ENCODE measurements at regions not wholly inside any gene's neighbourhood (a gene's known extent, or its start where the extent isn't known, plus 50 kb on each side); places are given as distances from the start of the nearest gene placed in this dataset.

DNA sequence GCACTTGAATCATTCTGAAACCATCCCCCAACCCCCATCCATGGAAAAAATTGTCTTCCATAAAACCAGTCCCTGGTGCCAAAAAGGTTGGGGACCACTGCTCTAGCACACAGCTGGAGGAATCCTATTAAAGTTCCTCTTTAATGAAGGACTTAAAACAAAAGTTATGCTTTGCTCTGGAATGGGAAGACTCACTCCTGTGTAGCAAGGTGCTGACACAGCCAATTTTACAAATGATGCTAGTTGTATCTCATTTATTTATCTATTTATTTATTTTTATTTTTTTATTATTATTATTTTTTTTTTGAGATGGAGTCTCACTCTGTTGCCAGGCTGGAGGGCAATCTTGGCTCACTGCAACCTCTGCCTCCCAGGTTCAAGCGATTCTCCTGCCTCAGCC lies 58.9 kb upstream of the NDUFV2 start:
- H3K9me1 ChIP-seq (ENCODE audit: control insufficient read depth, insufficient read depth, low read length): no peaks in the 10 kb centered on the region
- H3K79me2 ChIP-seq (ENCODE audit: control insufficient read depth, insufficient read depth, low read length): no peaks in the 10 kb centered on the region
- TF ChIP-seq MAFG (tag; conservative IDR thresholded peaks at IDR 0.05) (peak; percentile 53), PRPF4 (IDR thresholded peaks at IDR 0.05; ENCODE audit: insufficient read depth, low read depth, low read length, poor library complexity, severe bottlenecking) (no peak), ZNF143 (CRISPR knock-in tag; IDR thresholded peaks at IDR 0.05) (no peak), PTBP1 (IDR thresholded peaks at IDR 0.05; ENCODE audit: low read depth, low read length) (no peak), C11orf30 (IDR thresholded peaks at IDR 0.05; ENCODE audit: low read depth) (peak; percentile 62), ZFX (CRISPR knock-in tag; IDR thresholded peaks at IDR 0.05) (0 out of 2 replicates have a peak, but pooled peaks have one; percentile 13), TAF9B (IDR thresholded peaks at IDR 0.05; ENCODE audit: partially characterized antibody) (no peak), HSF4 (CRISPR knock-in tag; IDR thresholded peaks at IDR 0.05; ENCODE audit: borderline replicate concordance) (no peak), ATF7 (IDR thresholded peaks at IDR 0.05) (no peak), MAFK (IDR thresholded peaks at IDR 0.05; ENCODE audit: low read length) (peak; percentile 42; the same call in 1 of the 2 replicates), MAFF (IDR thresholded peaks at IDR 0.05; ENCODE audit: low read length) (0 out of 2 replicates have a peak, but pooled peaks have one; percentile 20), NBN (IDR thresholded peaks at IDR 0.05; ENCODE audit: low read depth) (no peak), ZNF316 (IDR thresholded peaks at IDR 0.05) (peak; percentile 78), U2AF2 (optimal IDR thresholded peaks at IDR 0.05; ENCODE audit: low read depth, low read length) (no peak)
- no peaks in the 10 kb centered on the region for H3K9me3 ChIP-seq (replicated peaks; ENCODE audit: control insufficient read depth, insufficient read depth, low read depth, low read length)
- peaks cover 0 to under 1% of the 10 kb centered on the region in 2 experiments; a peak in 3 of 5 replicates for H3K4me1 ChIP-seq (replicated peaks in 1 of 2; ENCODE audit: control insufficient read depth in 2 of 2, insufficient read depth in 2 of 2, low read length in 2 of 2)
- H3K27me3 ChIP-seq (ENCODE audit: control insufficient read depth in 2 of 2, insufficient read depth in 2 of 2, low read length in 2 of 2): no peaks in the 10 kb centered on the region
- no peak overlapping the region for H3K9ac ChIP-seq (ENCODE audit: insufficient read depth in 1 of 2, low read depth in 2 of 2, low read length in 2 of 2)
- no peak for FAIRE-seq
- H3K4me2 ChIP-seq (ENCODE audit: insufficient read depth, low read length): no peak overlapping the region
- no peaks in the 10 kb centered on the region for H4K20me1 ChIP-seq (replicated peaks; ENCODE audit: control insufficient read depth, insufficient read depth, low read length)
- no peaks in the 10 kb centered on the region for H3K36me3 ChIP-seq (ENCODE audit: control insufficient read depth, insufficient read depth, low read length)
- ATAC-seq: no peak
- no TSS peak for BruUV-seq (replicated peaks)
- WGBS (ENCODE audit: insufficient coverage, low coverage, missing lambda C conversion rate): 83% methylated on average over 1 of the region's 1 CpG
- in situ Hi-C loops (cut with MboI) (no loop called here), intact Hi-C loops (cut with micrococcal nuclease) (no loop called here)
- H3K4me3 ChIP-seq: no peak overlapping the region
- DNase-seq (ENCODE audit: extremely low read depth in 1 of 4, low spot score in 3 of 4): no peak
- ChIA-PET CTCF (ENCODE audit: low intra/inter-chr PET ratio) (no interaction called here), POLR2A (no interaction called here)
- no peak overlapping the region for H3K27ac ChIP-seq (ENCODE audit: extremely low read depth, low read depth, low read length)
- H2AFZ ChIP-seq (ENCODE audit: low read depth, low read length): no peak overlapping the region

Measured in K562 (cell line).